ENCODE measurements at regions not wholly inside any gene's neighbourhood (a gene's known extent, or its start where the extent isn't known, plus 50 kb on each side); places are given as distances from the start of the nearest gene placed in this dataset.
"Not testable (repeated sequence)": the region's sequence is repeated elsewhere in the genome, so short reads cannot be mapped to it uniquely, and the experiment has no call there.

DNA sequence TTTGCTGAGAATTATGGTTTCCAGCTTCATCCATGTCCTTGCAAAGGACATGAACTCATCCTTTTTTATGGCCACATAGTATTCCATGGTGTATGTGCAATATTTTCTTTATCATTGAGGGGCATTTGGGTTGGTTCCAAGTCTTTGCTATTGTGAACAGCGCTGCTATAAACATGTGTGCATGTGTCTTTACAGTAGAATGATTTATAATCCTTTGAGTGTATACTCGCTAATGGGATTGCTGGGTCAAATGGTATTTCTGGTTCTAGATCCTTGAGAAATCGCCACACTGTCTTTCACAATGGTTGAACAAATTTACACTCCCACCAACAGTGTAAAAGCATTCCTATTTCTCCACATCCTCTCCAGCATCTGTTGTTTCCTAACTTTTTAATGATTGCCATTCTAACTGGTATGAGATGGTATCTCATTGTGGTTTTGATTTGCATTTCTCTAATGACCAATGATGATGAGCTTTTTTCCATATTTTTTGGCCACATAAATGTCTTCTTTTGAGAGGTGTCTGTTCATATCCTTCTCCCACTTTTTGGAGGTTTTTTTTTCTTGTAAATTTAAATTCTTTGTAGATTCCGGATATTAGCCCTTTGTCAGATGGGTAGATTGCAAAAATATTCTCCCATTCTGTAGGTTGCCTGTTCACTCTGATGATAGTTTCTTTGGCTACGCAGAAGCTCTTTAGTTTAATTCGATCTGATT is 180.1 kb downstream of the PLPPR4 start:
- not testable (repeated sequence) for DNase-seq

DNA sequence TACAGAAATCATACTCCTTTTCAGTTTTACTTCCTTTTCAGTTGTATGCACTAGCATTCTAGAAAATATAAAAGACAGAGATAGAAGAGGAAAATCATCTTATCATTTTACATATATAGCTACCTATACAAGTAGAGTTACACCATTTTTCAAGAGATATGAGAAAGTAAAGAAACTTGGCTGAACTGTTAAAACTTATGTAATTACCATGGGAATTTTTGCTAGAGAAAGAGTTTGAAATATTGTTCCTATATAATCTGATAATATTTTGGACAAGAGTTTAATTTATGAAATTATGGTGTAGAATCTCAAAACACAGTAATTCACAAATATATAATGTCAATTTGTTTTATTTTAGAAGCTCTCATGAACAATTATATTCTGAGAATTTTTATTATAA is 180.8 kb downstream of the PLPPR4 start:
- no peak for DNase-seq

DNA sequence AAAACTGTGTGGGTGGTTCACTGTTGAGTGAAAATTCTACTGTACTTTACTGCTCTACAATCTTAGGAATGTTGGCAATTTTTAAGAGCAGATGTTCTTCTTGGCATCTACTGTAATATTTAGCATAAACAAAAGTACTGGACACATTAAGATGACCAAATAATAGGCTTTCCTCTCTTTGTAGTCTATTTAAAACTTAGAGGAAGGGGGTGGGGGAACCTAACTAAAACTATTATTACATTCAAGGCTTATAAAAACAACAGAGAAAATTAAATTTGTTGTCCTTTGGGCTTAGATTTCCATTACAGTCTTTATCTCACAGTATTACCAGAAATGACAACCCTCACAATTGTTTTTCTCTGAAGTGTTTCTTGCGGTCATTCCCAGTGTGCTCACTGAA is 181.2 kb downstream of the PLPPR4 start:
- no peak for DNase-seq

DNA sequence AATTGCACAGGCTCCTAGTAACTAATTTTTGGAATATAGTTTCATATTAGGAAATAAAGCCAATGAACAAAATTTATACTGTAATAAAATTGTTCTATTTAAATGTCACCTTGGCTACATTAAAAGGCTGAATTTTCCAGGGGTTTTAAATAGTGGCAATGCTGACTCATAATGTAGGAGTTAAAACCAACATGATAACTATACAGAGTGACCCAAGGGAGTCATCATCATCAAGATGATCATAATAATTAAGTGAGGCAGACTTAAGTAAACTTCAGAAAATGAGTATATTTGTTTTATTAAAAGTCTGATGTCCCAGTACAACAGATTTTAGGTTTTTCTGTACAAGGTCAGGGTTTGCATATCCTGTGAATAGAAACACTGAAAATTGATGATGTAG is 183.4 kb downstream of the PLPPR4 start:
- DNase-seq: no peak

DNA sequence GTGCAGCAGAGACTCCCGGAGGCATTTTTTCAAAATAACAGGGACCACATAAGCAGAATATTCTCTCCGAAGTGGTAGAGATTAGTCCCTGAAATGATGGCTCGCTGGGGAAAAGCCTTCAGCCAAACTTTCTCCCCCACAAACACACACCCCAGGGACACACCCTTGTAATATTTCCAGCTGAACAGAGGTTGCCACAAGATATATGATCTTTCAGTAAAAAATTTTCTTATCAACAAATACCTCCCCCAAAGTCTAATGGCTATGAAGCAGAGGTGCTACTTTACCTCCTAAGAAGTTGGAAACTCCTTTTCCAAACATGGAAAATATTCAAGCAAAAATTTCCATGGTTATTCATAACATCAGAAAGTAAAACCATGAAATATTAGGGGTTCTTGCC is 190.2 kb upstream of the PALMD start:
- DNase-seq: no peak

GRCh38 chr1:99456536-99456935 is 189.4 kb upstream of the PALMD start:
- DNase-seq: no peak

DNA sequence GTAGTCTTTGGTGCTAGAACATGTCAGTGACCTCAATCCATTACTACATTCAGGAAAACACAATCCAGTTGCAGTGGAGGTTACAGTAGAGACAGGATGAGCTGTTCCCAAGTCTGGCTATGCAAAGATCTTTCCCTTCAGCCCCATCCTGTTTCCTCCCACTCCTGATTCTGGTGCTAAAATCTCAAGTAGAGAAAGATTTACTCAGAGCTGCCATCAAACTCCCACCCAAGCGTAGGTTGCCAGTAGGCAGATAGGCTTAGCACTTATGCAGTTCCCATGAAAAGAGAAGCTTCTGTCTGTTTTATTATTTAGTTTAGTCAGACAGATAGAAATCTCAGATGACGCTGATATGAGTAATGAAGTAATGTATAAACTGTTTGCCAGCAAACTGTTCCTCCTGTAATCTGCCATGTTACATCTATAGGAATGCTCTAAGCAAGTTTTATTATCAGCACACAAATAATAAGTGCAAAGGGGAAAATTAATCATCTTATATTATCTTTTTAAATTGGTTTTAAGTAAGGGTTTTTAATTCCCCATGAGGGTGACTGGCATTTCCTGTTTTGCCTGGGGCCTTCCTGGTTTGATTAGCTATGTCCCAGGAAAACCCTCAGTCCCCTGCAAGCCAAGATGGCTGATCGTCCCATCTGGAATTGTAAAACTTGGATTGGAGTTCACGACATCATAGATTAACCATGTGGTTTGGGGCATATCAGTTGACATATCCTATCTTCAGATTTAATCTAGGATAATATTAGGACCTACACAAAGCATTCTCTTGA is 188.3 kb upstream of the PALMD start:
- DNase-seq: no peak

DNA sequence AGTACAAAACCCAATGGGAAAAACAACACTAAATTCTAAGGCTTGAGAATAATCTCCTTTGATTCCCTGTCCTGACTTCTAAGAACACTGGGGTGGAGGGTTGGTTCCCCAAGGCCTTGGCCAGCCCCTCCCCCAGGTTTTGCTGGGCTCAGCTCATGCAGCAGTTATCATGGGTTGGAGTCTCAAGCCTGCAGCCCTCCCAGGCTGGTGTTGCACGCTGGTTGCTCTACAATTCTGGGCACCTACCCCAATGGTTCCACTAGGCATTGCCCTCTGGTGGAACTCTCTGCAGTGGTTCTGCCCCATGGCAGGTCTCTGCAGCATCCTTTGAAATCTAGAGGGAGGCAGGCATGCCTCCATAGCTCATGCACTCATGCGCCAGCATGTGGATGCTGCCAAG is 184.4 kb upstream of the PALMD start:
- DNase-seq: no peak

- DNase-seq: no peak
Observed at GRCh38 chr1:99464738-99465137, 181.2 kb upstream of the PALMD start.

DNA sequence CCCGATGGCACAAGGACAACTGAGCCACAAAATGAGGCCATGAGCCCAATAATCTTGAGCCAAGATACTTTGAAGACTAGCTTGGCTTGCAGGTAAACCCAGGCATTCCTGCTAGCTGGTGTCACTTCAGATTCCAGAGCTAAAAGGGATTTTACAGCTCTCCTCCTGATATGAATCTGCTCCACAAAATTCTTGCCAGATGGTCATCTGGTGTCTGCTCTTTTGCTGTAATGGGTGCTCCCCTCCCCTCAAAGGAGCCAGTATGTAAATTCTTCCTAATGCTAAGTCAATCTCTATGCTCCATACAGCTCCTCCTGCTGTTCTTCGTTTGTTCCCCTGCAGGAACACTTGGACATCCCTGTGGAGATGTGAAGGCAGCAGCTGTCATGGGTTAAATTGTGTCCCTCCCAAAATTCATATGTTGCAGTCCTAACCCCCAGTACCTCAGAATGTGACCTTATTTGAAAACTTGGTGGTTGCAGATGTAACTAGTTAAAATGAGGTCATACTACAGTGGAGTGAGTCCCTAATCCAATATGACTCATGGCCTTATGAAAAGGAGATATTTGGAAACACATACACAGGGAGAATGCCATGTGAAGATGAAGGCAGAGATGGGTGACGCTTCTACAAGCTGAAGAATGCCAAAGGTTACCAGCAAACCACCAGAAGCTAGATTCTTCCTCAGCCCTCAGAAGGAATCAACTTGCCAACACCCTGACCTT is 180.6 kb upstream of the PALMD start:
- DNase-seq: no peak

GRCh38 chr1:99467645-99468044 is 178.3 kb upstream of the PALMD start:
- DNase-seq: no peak

DNA sequence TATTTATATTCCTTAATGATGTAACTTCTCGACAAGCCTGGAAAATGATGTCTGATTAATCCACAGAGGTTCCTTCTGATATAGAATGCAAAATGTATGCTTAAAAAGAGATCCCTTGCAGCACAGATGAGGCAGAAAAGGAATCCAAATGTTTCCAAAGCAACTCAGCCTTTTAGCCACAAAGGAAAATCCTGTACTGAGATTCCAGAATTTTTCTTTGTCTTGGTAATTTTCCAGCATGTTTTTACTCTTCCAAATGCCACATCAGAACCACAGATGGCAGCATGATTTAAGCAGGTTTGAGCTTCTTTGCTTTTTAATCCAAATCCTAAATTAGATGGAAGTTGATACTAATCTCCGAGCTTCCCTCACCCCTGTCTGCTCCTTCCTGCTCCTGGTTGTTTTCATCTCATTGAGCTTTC is 176.4 kb upstream of the PALMD start:
- no peak for DNase-seq

DNA sequence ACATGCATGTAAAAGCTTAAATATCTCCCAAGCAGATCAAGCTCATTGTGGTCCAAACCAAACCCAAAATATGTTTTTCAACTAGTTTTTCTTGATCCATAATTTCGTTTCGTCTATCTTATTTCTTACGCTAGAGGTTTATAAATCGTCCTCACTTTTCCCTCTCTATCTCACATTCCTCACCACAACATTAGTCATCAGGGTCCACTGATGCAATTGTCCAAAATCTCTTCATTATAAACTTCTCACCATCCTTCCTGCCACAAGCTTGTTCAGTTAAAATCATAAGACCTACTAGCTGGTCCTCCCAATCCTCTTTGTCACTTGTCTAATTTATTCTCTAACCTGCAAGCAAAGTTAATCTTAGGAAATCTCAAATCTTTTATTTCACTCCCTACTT is 173.0 kb upstream of the PALMD start:
- no peak for DNase-seq

GRCh38 chr1:99474350-99474893 is 171.5 kb upstream of the PALMD start:
- no peak for DNase-seq

DNA sequence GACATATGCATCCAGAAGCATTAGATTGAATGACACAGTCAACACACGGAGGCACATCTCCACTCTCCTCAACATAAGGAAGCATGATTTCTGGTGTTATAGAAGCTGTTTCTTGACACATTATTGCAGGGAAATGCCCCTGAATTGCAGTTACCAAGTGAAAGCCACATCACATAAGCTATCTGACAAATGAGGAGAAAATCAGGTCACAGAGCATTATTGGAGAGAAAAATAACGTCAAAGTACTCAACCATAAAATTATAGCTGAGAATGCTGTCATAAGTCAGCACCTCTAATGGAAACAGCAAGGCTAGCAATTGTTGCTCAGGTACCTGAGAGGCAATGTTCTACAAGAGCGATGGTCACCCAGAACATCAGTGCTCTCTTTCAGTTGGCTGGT is 169.9 kb upstream of the PALMD start:
- DNase-seq: no peak

DNA sequence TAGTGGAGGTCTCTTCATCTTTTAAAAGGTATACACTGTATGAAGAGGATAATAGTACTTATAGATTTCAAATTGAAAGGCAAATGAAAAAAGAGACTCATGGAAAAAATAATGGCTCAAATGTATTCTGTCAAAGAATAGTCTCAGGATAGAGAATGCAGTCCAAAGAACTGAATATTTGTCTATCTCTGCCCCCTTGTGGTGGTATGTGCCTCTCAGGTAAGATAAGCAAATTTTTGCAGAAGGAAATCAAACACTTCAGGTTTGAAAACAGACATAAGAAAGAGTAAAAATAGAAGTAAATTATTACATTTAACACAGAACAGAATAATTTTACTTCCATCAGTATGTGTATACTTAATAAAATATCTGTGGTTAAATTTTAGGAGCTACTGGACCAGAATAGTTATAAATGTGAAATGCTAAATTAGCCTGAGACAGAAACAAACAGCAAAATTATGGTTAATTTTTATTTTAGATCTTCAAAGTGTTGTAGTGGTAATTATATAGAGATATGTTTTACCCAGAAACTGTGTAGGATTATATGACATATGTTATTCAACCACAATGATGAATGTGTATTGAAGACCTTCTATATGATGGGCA is 164.4 kb upstream of the PALMD start:
- DNase-seq: peak; percentile 5

DNA sequence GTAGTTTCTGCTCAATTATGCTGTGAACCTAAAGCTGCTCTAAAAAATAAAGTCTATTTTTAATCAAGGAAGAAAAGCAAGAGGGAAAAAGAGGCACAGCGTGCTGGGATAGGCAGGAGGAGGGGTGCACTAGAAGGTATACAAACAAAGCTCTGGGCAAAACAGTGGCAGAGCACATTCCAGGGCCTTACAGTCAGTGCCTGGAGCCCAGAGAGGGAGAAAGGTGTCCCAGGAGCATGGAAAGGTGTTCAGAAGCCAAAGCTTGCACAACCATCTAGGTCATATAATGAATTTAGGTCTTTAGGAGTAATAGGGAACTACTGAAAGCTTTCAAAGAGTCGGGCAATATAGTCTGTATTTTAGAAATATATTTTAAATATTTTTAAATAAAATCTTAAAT is 163.6 kb upstream of the PALMD start:
- DNase-seq: no peak

- no peak for DNase-seq
Observed at GRCh38 chr1:99482750-99483149, 163.2 kb upstream of the PALMD start.

DNA sequence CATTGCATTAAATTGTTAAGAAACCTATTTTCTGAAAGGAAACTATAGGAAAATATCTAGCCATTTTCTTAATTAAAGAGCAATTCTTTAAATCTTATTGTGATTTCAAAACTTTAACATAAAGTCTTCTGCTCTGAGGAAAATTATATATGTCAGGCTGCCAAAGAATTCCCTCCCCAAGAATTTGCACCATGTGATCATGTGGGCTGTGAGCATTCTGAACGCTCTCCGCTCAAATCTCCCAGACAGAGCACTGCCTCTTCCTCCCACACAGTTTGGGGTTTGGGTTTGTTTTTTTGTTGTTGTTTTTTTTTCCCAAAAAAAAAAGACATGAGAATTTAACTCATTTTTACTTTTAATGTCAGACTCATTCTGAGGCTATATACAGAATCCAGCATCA is 155.9 kb upstream of the PALMD start:
- DNase-seq: no peak

- DNase-seq: no peak
Observed at GRCh38 chr1:99496067-99496466, 149.8 kb upstream of the PALMD start.

DNA sequence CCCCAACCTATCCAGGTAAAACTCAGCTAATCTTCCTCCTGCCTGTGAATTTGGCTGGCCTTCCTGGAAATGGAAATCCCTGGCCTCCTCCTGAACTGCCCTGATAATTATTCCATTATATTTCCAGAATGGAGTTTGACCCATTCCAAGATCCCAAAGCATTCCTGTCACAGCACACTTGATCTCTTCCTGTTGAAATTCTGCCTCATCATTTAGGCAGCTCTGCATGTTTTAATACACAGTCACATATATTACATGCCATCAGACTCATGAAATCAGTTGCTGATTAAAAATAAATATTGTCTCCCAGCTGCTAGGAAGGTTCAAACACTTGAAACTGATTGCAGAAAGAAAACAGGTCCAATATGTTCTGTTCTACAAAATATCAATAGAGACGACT is 148.2 kb upstream of the PALMD start:
- DNase-seq: no peak

DNA sequence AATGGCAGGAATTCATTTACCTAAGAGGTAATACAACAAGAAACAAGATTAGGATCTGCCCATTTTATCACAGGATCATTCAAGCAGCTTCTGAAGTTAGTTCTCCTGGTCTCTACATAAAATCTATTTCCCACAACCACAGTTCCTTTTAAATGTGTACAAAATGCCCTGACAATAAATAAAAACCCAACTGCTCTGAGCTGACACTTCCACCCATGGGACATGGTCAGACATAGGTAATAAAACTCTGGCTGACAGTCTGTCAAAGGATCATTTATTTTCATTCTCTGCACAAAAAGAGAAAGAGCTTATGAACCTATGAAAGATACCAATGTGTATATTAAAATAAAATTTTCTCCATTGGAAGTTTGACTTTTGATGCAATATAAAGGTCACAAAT is 145.4 kb upstream of the PALMD start:
- DNase-seq: no peak

DNA sequence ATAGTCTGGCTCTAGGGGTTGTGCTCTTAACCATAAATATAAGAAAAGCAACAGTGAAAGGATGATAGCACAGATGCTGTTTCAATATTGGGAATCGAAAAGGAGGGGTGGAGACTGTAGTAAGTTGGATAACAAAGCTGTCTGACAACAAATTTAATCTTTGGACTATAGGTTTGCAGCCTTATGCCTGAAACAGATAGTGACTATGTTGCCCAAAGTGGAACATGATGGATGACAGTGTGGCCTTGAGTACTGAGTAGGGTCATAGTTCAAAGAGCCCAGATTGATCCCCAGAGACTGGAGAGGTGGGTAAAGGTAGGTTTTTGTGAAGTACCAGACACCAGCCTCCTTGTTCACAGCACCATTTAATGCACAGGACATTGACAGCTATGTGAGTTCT is 144.0 kb upstream of the PALMD start:
- no peak for DNase-seq
